ENCODE measurements at regions not wholly inside any gene's neighbourhood (a gene's known extent, or its start where the extent isn't known, plus 50 kb on each side); places are given as distances from the start of the nearest gene placed in this dataset.

GRCh38 chr18:45350404-45351156 is 264.7 kb upstream of the SLC14A2 start:
- no peak for DNase-seq

- DNase-seq = no peak
These were observed 262.4 kb upstream of the SLC14A2 start for GRCh38 chr18:45352874-45353273.

GRCh38 chr18:45353530-45353929 is 261.7 kb upstream of the SLC14A2 start:
- no peak for DNase-seq

- no peak for DNase-seq
These were observed 259.2 kb upstream of the SLC14A2 start for GRCh38 chr18:45355944-45356520.

- DNase-seq = peak; percentile 44
These were observed 257.4 kb upstream of the SLC14A2 start for GRCh38 chr18:45357686-45358470.

- DNase-seq = no peak
These were observed 255.8 kb upstream of the SLC14A2 start for GRCh38 chr18:45359275-45360009.

GRCh38 chr18:45361125-45361851 is 254.0 kb upstream of the SLC14A2 start:
- DNase-seq = no peak

- DNase-seq = no peak
These were observed 252.1 kb upstream of the SLC14A2 start for GRCh38 chr18:45363196-45363595.

- no peak for DNase-seq
These were observed 249.4 kb upstream of the SLC14A2 start for GRCh38 chr18:45365835-45366234.

GRCh38 chr18:45370255-45371010 is 244.8 kb upstream of the SLC14A2 start:
- peak; percentile 55 for DNase-seq

GRCh38 chr18:45373286-45373880 is 241.9 kb upstream of the SLC14A2 start:
- DNase-seq = no peak

- DNase-seq = no peak
These were observed 241.0 kb upstream of the SLC14A2 start for GRCh38 chr18:45374236-45374635.

GRCh38 chr18:45374878-45375630 is 240.2 kb upstream of the SLC14A2 start:
- DNase-seq = no peak

GRCh38 chr18:45376193-45376592 is 239.1 kb upstream of the SLC14A2 start:
- DNase-seq = no peak

GRCh38 chr18:45378308-45378707 is 237.0 kb upstream of the SLC14A2 start:
- no peak for DNase-seq

- no peak for DNase-seq
These were observed 236.3 kb upstream of the SLC14A2 start for GRCh38 chr18:45378933-45379332.

GRCh38 chr18:45379903-45380302 is 235.4 kb upstream of the SLC14A2 start:
- DNase-seq = no peak

- DNase-seq = no peak
These were observed 234.0 kb upstream of the SLC14A2 start for GRCh38 chr18:45381282-45381681.

GRCh38 chr18:45383228-45383627 is 232.0 kb upstream of the SLC14A2 start:
- no peak for DNase-seq
